ENCODE measurements at regions not wholly inside any gene's neighbourhood (a gene's known extent, or its start where the extent isn't known, plus 50 kb on each side); places are given as distances from the start of the nearest gene placed in this dataset.

DNA sequence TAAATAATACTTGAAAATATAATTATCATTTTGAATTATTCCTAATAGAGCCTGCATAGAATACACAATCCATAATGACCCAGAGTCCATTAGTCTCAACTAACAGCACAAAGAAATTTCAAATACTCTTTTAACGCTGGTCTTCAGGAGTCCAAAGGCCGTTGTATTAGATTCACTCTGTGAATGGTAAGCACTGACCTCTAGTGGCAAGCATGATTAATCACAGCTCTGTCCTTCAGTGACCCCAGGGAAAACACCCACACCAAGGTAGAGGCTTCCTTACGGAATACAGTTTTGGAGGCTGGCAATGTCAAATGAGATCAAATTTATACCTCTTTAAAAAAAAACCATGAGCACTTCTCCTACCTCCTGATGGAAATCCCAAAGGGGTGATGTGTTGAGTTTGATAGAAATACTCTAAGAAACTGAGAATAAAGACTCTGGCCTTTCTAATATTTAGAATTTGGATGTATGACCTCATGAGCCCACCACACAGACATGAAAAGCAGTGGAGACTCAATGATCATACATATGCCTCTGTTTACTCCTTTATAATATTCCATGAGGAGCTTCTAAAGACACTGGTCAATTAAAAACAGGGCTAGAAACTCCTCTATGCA is 147.2 kb upstream of the DKK2 start (continued):
- TF ChIP-seq, protein P1, sequence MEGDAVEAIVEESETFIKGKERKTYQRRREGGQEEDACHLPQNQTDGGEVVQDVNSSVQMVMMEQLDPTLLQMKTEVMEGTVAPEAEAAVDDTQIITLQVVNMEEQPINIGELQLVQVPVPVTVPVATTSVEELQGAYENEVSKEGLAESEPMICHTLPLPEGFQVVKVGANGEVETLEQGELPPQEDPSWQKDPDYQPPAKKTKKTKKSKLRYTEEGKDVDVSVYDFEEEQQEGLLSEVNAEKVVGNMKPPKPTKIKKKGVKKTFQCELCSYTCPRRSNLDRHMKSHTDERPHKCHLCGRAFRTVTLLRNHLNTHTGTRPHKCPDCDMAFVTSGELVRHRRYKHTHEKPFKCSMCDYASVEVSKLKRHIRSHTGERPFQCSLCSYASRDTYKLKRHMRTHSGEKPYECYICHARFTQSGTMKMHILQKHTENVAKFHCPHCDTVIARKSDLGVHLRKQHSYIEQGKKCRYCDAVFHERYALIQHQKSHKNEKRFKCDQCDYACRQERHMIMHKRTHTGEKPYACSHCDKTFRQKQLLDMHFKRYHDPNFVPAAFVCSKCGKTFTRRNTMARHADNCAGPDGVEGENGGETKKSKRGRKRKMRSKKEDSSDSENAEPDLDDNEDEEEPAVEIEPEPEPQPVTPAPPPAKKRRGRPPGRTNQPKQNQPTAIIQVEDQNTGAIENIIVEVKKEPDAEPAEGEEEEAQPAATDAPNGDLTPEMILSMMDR (IDR thresholded peaks at IDR 0.05 in 2 of 3, conservative IDR thresholded peaks at IDR 0.05 in 1 of 3; ENCODE audit: insufficient read depth in 2 of 3, low read depth in 1 of 3, low read length in 3 of 3) = peak; percentile 49 to 58 (median 54)
- TF ChIP-seq, protein P2, sequence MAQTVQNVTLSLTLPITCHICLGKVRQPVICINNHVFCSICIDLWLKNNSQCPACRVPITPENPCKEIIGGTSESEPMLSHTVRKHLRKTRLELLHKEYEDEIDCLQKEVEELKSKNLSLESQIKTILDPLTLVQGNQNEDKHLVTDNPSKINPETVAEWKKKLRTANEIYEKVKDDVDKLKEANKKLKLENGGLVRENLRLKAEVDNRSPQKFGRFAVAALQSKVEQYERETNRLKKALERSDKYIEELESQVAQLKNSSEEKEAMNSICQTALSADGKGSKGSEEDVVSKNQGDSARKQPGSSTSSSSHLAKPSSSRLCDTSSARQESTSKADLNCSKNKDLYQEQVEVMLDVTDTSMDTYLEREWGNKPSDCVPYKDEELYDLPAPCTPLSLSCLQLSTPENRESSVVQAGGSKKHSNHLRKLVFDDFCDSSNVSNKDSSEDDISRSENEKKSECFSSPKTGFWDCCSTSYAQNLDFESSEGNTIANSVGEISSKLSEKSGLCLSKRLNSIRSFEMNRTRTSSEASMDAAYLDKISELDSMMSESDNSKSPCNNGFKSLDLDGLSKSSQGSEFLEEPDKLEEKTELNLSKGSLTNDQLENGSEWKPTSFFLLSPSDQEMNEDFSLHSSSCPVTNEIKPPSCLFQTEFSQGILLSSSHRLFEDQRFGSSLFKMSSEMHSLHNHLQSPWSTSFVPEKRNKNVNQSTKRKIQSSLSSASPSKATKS (CRISPR knock-in tag; IDR thresholded peaks at IDR 0.05) = no peak

DNA sequence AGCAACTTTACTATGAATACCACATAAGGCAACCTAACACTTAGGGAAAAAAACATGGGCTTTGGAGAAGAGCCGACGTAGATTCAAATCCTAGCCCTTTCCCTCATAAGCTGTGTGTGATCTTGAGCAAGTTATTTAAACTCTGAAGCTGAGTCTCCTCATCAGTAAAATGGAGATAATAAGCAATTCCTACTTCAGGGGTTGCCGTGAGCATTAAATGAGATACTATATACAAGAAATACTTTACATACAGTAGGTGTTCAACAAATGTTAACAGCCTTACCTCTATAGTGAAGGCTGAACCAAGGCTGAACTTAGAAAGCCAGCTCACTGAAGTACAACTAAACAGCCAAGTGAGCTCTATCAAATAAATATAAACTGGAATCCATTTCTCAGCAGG is 146.2 kb upstream of the DKK2 start:
- 0% methylated on average over 3 of the region's 3 CpGs for WGBS (ENCODE audit: insufficient coverage, low coverage, missing lambda C conversion rate)
- in situ Hi-C loops (cut with MboI) = no loop called here
- Histone ChIP-seq H4K20me1 (replicated peaks; ENCODE audit: control insufficient read depth, insufficient read depth, low read length) (no peaks in the 10 kb centered on the region), H3K27ac (ENCODE audit: extremely low read depth, low read depth, low read length) (no peak overlapping the region), H3K27me3 (ENCODE audit: control insufficient read depth in 2 of 2, insufficient read depth in 2 of 2, low read length in 2 of 2) (no peaks in the 10 kb centered on the region), H2AFZ (ENCODE audit: low read depth, low read length) (no peak overlapping the region), H3K4me3 (no peak overlapping the region), H3K4me1 (replicated peaks in 1 of 2; ENCODE audit: control insufficient read depth in 2 of 2, insufficient read depth in 2 of 2, low read length in 2 of 2) (no peaks in the 10 kb centered on the region), H3K9me3 (replicated peaks; ENCODE audit: control insufficient read depth, insufficient read depth, low read depth, low read length) (no peaks in the 10 kb centered on the region), H3K9me1 (ENCODE audit: control insufficient read depth, insufficient read depth, low read length) (no peaks in the 10 kb centered on the region), H3K4me2 (ENCODE audit: insufficient read depth, low read length) (no peak overlapping the region), H3K79me2 (ENCODE audit: control insufficient read depth, insufficient read depth, low read length) (no peaks in the 10 kb centered on the region), H3K36me3 (ENCODE audit: control insufficient read depth, insufficient read depth, low read length) (no peaks in the 10 kb centered on the region), H3K9ac (ENCODE audit: insufficient read depth in 1 of 2, low read depth in 2 of 2, low read length in 2 of 2) (no peak overlapping the region)
- ChIA-PET POLR2A (interaction anchor here (1.4 kb wide), 1 partner anchor 12 kb away, joined by 3 read pairs; no protein-coding TSS in a partner anchor), CTCF (ENCODE audit: low intra/inter-chr PET ratio) (no interaction called here)
- DNase-seq (ENCODE audit: extremely low read depth in 1 of 4, low spot score in 3 of 4) = no peak
- intact Hi-C loops (cut with micrococcal nuclease) = loop anchor here (2.0 to 10.0 kb wide), 2 partner anchors 552 to 814 kb away; partner anchors contain the start of gene GIMD1
- FAIRE-seq = no peak
- no peak for ATAC-seq
- no TSS peak for BruUV-seq (replicated peaks)
- TF ChIP-seq ZNF431 (CRISPR knock-in tag; IDR thresholded peaks at IDR 0.05) (no peak), TEAD2 (tag; IDR thresholded peaks at IDR 0.05) (no peak), ZC3H8 (IDR thresholded peaks at IDR 0.05) (no peak), ZNF224 (CRISPR knock-in tag; IDR thresholded peaks at IDR 0.05) (no peak), BMI1 (IDR thresholded peaks at IDR 0.05; ENCODE audit: low read length) (no peak), U2AF2 (optimal IDR thresholded peaks at IDR 0.05; ENCODE audit: low read depth, low read length) (no peak), RAD21 (CRISPR knock-in tag; conservative IDR thresholded peaks at IDR 0.05 in 1 of 2, IDR thresholded peaks at IDR 0.05 in 1 of 2) (no peak), ZNF77 (CRISPR knock-in tag; IDR thresholded peaks at IDR 0.05) (no peak), PURB (CRISPR knock-in tag; IDR thresholded peaks at IDR 0.05; ENCODE audit: low read depth) (no peak)
- TF ChIP-seq, protein P3, sequence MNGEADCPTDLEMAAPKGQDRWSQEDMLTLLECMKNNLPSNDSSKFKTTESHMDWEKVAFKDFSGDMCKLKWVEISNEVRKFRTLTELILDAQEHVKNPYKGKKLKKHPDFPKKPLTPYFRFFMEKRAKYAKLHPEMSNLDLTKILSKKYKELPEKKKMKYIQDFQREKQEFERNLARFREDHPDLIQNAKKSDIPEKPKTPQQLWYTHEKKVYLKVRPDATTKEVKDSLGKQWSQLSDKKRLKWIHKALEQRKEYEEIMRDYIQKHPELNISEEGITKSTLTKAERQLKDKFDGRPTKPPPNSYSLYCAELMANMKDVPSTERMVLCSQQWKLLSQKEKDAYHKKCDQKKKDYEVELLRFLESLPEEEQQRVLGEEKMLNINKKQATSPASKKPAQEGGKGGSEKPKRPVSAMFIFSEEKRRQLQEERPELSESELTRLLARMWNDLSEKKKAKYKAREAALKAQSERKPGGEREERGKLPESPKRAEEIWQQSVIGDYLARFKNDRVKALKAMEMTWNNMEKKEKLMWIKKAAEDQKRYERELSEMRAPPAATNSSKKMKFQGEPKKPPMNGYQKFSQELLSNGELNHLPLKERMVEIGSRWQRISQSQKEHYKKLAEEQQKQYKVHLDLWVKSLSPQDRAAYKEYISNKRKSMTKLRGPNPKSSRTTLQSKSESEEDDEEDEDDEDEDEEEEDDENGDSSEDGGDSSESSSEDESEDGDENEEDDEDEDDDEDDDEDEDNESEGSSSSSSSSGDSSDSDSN (IDR thresholded peaks at IDR 0.05; ENCODE audit: borderline replicate concordance in 1 of 2, low read depth in 2 of 2, low read length in 2 of 2) = no peak
- TF ChIP-seq, protein P4, sequence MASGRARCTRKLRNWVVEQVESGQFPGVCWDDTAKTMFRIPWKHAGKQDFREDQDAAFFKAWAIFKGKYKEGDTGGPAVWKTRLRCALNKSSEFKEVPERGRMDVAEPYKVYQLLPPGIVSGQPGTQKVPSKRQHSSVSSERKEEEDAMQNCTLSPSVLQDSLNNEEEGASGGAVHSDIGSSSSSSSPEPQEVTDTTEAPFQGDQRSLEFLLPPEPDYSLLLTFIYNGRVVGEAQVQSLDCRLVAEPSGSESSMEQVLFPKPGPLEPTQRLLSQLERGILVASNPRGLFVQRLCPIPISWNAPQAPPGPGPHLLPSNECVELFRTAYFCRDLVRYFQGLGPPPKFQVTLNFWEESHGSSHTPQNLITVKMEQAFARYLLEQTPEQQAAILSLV (tag; IDR thresholded peaks at IDR 0.05) = no peak

Data from K562 (cell line).